SK-N-SH treated with all-trans-retinoic acid at 6 μM for 48 hours (cell line): ENCODE measurements at regions not wholly inside any gene's neighbourhood (a gene's known extent, or its start where the extent isn't known, plus 50 kb on each side); places are given as distances from the start of the nearest gene placed in this dataset.

Experiments
- ATAC-seq: fragments of 200-7000 bp; cut with Tn5 transposase; 3 replicates; pipeline ENCODE4 v1.9.1; 2020; ENCODE audit warnings: mild to moderate bottlenecking, moderate library complexity
- ARNTL ChIP-seq: fragments of 450-650 bp; formaldehyde crosslinking; IDR thresholded peaks from 2 replicates; pipeline ENCODE4 v1.5.0; 2020; ENCODE audit warnings: low read depth, mild to moderate bottlenecking, moderate library complexity, borderline replicate concordance
- BACH2 ChIP-seq: fragments of 250-450 bp; sonication (Bioruptor Pico); IDR thresholded peaks from 2 replicates; pipeline ENCODE4 v1.9.0; 2021; ENCODE audit warnings: mild to moderate bottlenecking, borderline replicate concordance
- CSDC2 ChIP-seq: fragments of 250-450 bp; sonication (Bioruptor Pico); IDR thresholded peaks from 2 replicates; pipeline ENCODE4 v1.5.0; 2020; ENCODE audit warnings: mild to moderate bottlenecking, moderate library complexity
- CSRNP3 ChIP-seq: fragments of 250-450 bp; sonication (Bioruptor Pico); IDR thresholded peaks from 2 replicates; pipeline ENCODE4 v1.5.1; 2021; ENCODE audit warnings: mild to moderate bottlenecking, moderate library complexity
- ESRRG ChIP-seq: fragments of 250-450 bp; sonication (Bioruptor Pico); IDR thresholded peaks from 2 replicates; pipeline ENCODE4 v1.6.1; 2021; ENCODE audit warnings: mild to moderate bottlenecking
- GLIS3 ChIP-seq: fragments of 250-450 bp; sonication (Bioruptor Pico); IDR thresholded peaks from 2 replicates; pipeline ENCODE4 v1.5.0; 2020; ENCODE audit warnings: mild to moderate bottlenecking, moderate library complexity
- ISL1 ChIP-seq: fragments of 250-450 bp; sonication (Bioruptor Pico); IDR thresholded peaks from 2 replicates; pipeline ENCODE4 v2.1.2; 2022; ENCODE audit warnings: mild to moderate bottlenecking, moderate library complexity
- OSR1 ChIP-seq: fragments of 250-450 bp; sonication (Bioruptor Pico); IDR thresholded peaks from 2 replicates; pipeline ENCODE4 v1.8.0; 2022; ENCODE audit warnings: moderate library complexity, mild to moderate bottlenecking, inconsistent platforms
- POU6F1 ChIP-seq: fragments of 250-450 bp; sonication (Bioruptor Pico); IDR thresholded peaks from 2 replicates; pipeline ENCODE4 v1.8.0; 2021; ENCODE audit warnings: low read depth, mild to moderate bottlenecking, moderate library complexity, borderline replicate concordance
- PPARA ChIP-seq: fragments of 250-450 bp; sonication (Bioruptor Pico); IDR thresholded peaks from 2 replicates; pipeline ENCODE4 v1.5.0; 2020; ENCODE audit warnings: mild to moderate bottlenecking, borderline replicate concordance
- RARB ChIP-seq: fragments of 250-450 bp; sonication (Bioruptor Pico); IDR thresholded peaks from 2 replicates; pipeline ENCODE4 v1.8.0; 2021; ENCODE audit warnings: mild to moderate bottlenecking, moderate library complexity
- SNAI2 ChIP-seq: fragments of 250-450 bp; sonication (Bioruptor Pico); IDR thresholded peaks from 2 replicates; pipeline ENCODE4 v1.5.0; 2020; ENCODE audit warnings: mild to moderate bottlenecking, moderate library complexity
- TCF4 ChIP-seq: fragments of 250-450 bp; sonication (Bioruptor Pico); IDR thresholded peaks from 2 replicates; pipeline ENCODE4 v1.8.0; 2021; ENCODE audit warnings: mild to moderate bottlenecking, moderate library complexity, borderline replicate concordance
- TOX ChIP-seq: fragments of 250-450 bp; sonication (Bioruptor Pico); IDR thresholded peaks from 2 replicates; pipeline ENCODE4 v1.8.0; 2021; ENCODE audit warnings: mild to moderate bottlenecking, moderate library complexity, borderline replicate concordance
- TSHZ2 ChIP-seq: fragments of 250-450 bp; sonication (Bioruptor Pico); IDR thresholded peaks from 2 replicates; pipeline ENCODE4 v1.5.0; 2020; ENCODE audit warnings: mild to moderate bottlenecking, moderate library complexity
- ZC3H10 ChIP-seq: fragments of 250-450 bp; sonication (Bioruptor Pico); IDR thresholded peaks from 2 replicates; pipeline ENCODE4 v1.5.1; 2021; ENCODE audit warnings: mild to moderate bottlenecking, moderate library complexity
- ZFP3 ChIP-seq: fragments of 250-450 bp; sonication (Bioruptor Pico); IDR thresholded peaks from 2 replicates; pipeline ENCODE4 v1.5.0; 2020; ENCODE audit warnings: mild to moderate bottlenecking, moderate library complexity
- ZNF565 ChIP-seq: fragments of 450-650 bp; formaldehyde crosslinking; conservative IDR thresholded peaks from 2 replicates; pipeline ENCODE4 v1.5.0; 2020; ENCODE audit warnings: low read depth, mild to moderate bottlenecking, moderate library complexity
- ZNF8 ChIP-seq: fragments of 450-650 bp; formaldehyde crosslinking; IDR thresholded peaks from 2 replicates; pipeline ENCODE4 v1.5.0; 2020; ENCODE audit warnings: mild to moderate bottlenecking, moderate library complexity

GRCh38 chr12:105724641-105725040 lies 394.1 kb downstream of the C12orf75 start:
- peak; percentile 73 for ATAC-seq
- TF ChIP-seq ISL1 (no peak), OSR1 (CRISPR knock-in tag) (no peak), POU6F1 (CRISPR knock-in tag) (no peak), CSDC2 (CRISPR knock-in tag) (no peak), ESRRG (CRISPR knock-in tag) (no peak), GLIS3 (no peak)

- TF ChIP-seq SNAI2 (CRISPR knock-in tag) (no peak), ISL1 (peak; percentile 44; the same call in 1 of the 2 replicates), RARB (no peak), CSRNP3 (no peak), TCF4 (CRISPR knock-in tag) (no peak)
- TF ChIP-seq, all 23 proteins: peak for 1
- ATAC-seq = peak; percentile 51
These were observed 394.6 kb downstream of the C12orf75 start for GRCh38 chr12:105725054-105725453.

- no peak for ATAC-seq
- no peak for TF ChIP-seq ISL1
- no peak for TF ChIP-seq CSRNP3
- no peak for TF ChIP-seq TSHZ2 (CRISPR knock-in tag)
- TF ChIP-seq BACH2 (CRISPR knock-in tag) = no peak
- no peak for TF ChIP-seq POU6F1 (CRISPR knock-in tag)
- TF ChIP-seq TCF4 (CRISPR knock-in tag) = no peak
- no peak for TF ChIP-seq ARNTL (CRISPR knock-in tag)
- no peak for TF ChIP-seq ZC3H10 (CRISPR knock-in tag)
- no peak for TF ChIP-seq PPARA (CRISPR knock-in tag)
- TF ChIP-seq ZNF8 = no peak
- no peak for TF ChIP-seq SNAI2 (CRISPR knock-in tag)
- no peak for TF ChIP-seq ZFP3 (CRISPR knock-in tag)
- TF ChIP-seq GLIS3 = no peak
These were observed 398.8 kb downstream of the C12orf75 start for GRCh38 chr12:105729181-105729771.

GRCh38 chr12:105729926-105730325 lies 399.4 kb downstream of the C12orf75 start:
- TF ChIP-seq PPARA (CRISPR knock-in tag) (no peak), CSDC2 (CRISPR knock-in tag) (no peak), CSRNP3 (no peak), ZNF8 (no peak), TOX (CRISPR knock-in tag) (no peak), RARB (no peak), ZFP3 (CRISPR knock-in tag) (no peak), GLIS3 (no peak), ZNF565 (CRISPR knock-in tag) (no peak), SNAI2 (CRISPR knock-in tag) (no peak), ESRRG (CRISPR knock-in tag) (no peak), ARNTL (CRISPR knock-in tag) (no peak)
- TF ChIP-seq, all 23 proteins: peak for 0
- no peak for ATAC-seq
